ENCODE measurements at regions not wholly inside any gene's neighbourhood (a gene's known extent, or its start where the extent isn't known, plus 50 kb on each side); places are given as distances from the start of the nearest gene placed in this dataset.

GRCh38 chr3:117322866-117323265 is 613.3 kb downstream of the TUSC7 start:
- no peak for DNase-seq

DNA sequence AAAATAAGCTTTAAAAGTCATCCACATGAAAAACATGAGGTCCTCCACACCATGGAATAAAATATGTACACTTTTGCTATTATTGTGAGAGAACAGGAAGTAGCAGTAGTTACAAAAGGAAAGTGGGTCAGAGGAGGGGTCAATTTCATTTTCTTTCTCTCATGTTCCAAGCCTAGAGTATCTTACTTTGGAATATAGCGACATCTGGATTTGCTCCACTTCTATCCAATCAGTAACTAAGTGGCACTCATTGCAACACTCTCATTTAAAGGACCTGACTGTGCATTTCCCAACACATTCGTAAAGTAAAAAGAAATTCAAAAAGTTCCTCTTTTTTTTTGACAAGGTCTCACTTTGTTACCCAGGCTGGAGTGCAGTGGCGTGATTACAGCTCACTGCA is 637.3 kb downstream of the TUSC7 start:
- no peak for DNase-seq

DNA sequence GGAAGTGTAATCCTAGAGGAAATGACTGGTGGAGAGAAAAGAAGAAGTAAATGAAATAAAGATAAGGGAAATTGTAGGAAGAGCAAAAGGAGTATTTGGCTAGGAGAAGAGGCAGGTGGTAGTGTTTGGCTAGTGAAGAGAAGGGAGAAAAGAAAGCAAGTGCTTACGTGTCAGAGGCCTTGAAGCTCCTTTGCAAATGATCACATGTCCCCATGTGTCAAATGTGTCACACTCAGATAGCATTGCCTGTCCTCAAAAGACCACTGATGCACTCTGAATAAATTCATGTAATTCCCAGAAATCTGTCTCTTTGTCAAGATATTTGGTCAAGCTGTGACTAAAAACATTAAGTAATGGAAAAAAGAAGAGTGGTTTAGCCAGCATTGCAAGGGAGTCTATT is 639.3 kb downstream of the TUSC7 start:
- DNase-seq = no peak

DNA sequence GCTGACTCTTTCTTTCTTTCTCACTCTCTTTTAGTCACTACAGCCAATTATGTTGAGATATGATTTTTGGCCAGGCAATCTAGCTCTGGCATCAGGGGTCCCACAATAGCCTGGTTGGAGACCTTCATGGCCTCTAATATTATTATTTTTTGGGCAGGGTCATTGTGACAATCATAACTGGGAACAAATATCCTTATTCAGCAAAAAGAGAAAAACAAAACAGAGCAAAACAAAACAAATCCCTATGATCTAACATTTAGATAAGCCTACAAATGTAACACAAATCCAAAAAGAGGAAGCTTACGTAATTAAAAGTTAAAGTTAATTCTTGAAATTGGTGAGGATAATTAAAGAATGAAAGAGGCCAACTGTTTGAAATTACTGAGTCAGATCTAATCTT is 640.0 kb downstream of the TUSC7 start:
- no peak for DNase-seq

- no peak for DNase-seq
Measured at GRCh38 chr3:117350371-117350770, 640.8 kb downstream of the TUSC7 start.

- no peak for DNase-seq
Measured at GRCh38 chr3:117355566-117355965, 646.0 kb downstream of the TUSC7 start.

- DNase-seq = no peak
Measured at GRCh38 chr3:117356091-117356705, 646.6 kb downstream of the TUSC7 start.

GRCh38 chr3:117358717-117359314 is 649.2 kb downstream of the TUSC7 start:
- DNase-seq = no peak

DNA sequence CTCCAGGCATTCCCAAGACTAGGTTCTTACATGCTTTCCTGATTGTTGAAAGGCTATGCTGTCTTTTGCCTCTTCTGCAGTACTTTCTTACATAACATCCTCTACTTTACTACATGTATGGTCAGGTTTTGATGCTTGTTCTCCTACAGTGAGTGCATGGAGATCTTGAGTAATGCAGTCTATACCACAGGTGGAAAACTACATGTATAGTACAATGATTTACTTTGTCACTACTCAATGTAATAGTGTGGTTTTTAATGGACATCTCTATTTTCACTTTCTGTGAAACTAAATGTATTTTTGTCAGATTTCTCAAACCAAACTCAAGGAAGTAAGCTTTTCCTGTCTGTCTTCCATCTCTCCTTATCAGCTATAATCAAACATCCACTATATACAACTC is 657.0 kb downstream of the TUSC7 start:
- DNase-seq = no peak

- no peak for DNase-seq
Measured at GRCh38 chr3:117367861-117368260, 658.3 kb downstream of the TUSC7 start.

- DNase-seq = no peak
Measured at GRCh38 chr3:117380631-117381030, 671.1 kb downstream of the TUSC7 start.

GRCh38 chr3:117393119-117393518 is 683.5 kb downstream of the TUSC7 start:
- DNase-seq = no peak

DNA sequence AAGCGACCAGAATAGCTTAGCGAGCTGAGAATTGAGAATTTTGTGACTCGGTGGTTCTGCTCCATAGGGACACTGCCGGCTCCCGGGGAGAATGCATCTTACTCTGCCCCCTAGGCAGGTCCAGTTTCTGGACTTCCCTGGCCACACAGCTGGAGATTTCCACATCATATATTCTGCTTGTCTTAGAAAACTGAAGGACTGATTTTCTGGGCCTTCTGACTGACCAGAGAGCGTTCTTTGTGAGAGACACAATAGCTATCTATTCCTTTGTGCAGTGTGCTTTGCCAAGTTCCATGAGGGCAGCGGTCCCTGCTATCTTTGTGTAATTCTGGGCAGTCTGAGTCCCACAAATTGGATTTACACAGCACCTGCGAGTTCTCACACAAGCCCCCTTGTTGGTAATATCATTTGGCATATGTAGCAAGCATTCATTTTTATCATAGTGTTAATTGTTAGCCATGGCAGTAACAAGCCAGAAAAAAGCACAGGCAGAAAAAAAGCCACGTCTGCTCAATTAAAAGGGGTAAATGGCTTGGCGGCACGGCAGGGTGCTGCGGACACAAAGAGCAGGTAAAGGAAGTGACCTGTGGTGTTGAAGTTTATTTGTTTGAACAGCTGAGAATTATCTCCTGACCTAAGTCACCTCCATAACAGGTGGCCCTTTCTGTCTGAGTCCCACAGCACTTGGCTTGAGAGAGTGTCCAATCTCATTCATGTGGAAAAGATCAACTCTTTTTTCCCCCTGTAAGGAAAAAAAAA is 688.7 kb downstream of the TUSC7 start:
- DNase-seq = no peak

GRCh38 chr3:117399311-117400078 is 689.9 kb downstream of the TUSC7 start:
- DNase-seq = no peak

DNA sequence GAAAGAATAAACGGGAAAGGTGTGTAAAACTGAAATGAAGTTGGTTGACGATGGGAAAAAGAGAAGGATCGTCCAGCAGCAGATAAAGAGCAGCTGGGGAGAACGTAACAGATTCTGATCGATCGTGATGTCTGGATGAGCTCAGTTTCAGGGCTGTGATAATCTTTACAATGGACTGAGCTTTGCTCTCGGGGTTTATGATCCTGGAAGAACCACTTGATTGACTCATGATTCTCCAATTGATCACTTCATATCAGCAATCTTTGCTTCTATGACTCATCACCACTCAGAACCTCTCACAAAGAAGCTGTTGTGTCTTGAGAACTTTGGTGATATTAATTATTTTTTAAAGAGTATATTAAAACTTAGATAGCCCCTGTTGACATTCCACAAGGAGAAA is 690.7 kb downstream of the TUSC7 start:
- no peak for DNase-seq

GRCh38 chr3:117404141-117404540 is 694.6 kb downstream of the TUSC7 start:
- no peak for DNase-seq

DNA sequence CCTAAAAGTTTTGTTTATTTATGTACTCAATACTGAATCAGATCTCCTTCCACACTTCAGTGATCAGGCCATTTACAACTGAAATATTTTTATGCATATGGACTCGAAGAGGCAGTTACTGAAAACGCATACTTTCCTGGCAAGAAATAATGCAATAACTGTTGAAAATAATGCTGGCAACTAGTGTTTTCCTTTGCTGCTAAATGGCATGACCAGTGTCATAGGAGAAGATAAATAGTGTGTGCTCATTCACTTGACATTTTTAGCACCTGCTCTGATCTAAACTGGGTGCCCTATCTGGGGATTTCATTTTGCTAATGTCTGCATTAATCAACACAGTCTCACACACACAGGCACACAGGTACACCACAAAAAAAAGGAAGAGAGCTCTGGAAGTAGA is 695.2 kb downstream of the TUSC7 start:
- no peak for DNase-seq

DNA sequence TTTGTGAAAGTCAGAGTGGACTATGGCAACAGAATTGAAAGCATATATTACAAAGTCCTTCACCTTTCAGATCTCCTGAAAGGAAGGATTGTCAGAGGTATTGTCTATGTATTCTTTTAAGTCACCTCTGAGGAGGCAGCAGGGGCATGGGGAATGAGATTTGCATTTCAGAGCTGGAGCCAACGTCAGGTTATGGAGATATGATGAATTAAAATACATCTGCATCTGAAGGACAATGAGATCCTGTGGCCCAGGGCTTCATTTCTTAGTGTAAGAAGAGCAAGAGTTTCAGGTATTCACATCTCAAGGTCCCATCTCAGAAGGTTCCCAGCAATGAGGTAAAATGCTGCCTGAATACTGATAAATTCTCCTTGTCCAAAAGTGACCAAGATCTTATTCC is 695.8 kb downstream of the TUSC7 start:
- DNase-seq = no peak

DNA sequence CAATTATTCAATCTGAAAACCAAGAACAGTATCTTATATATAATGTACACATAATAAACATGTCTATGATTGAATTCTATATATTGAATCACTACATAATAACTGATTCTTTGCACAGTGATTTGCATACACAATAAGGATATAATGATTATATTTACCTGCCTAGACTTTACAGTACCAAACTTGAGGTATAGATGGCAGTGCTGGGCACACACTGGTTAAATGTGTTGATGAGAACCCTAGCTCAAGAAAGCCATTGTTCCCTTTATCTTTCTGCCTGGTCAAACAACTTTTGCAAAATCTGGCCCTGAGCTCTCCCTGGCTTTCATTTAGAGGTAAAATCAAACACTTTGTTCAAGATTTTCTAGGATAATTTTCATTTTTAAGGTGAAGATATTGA is 697.7 kb downstream of the TUSC7 start:
- no peak for DNase-seq

DNA sequence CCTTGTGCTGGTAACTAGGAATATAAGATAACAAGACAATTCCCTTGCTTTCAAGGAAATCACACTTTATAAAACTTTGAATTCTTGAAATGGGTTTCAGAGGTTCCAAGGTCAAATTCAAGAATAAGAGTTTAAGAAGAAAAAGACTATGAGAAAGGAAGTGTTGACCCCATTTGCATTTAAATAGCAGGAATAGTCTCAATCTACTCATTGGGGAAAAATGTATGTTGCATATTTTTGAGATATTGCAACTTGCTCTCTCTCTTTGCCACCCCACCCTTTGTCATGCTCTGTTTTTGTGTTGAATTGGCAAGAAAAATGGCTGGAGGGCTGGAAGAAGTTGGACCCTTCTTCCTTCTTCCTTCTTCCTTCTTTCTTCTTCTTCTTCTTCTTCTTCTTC is 699.2 kb downstream of the TUSC7 start:
- DNase-seq = no peak

DNA sequence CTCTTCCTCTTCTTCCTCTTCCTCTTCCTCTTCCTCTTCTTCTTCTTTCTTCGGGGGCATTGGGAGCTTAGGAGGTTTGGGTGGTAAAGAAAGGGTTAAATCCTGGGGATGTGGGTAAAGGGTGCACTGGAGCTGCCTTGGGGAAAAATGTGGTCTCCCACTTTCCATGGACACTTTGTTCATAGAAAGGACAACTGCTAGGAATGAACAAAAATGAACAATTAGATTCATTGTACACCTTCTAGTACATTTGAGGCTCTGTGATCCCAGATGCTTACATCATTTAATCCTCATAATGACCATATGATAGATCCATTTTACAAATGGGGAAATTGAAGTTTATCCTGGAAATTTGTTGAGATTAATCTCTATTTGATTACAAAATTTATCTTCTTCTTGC is 699.7 kb downstream of the TUSC7 start:
- no peak for DNase-seq

- DNase-seq = no peak
Measured at GRCh38 chr3:117409701-117410459, 700.3 kb downstream of the TUSC7 start.

DNA sequence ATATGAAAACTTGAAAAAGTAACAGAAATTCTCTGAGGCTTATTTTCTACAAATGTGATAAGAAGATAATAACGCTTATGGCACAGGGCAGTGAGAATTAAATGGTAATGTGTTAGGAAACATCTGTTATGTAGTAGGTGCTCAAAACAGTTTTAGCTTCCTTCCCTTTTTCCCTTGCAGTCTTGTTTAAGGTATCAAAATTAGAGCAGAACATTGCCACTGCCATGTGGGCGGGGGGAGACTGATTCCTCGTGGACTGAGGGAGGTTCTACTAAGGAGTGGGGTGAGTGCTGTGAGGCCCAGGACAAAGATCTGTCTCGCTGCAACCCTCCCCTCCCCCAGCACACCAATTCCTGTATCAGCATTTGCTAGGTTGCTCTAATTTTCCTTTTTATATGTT is 702.4 kb downstream of the TUSC7 start:
- DNase-seq = no peak
